DMS79 (cell line): ENCODE measurements at regions not wholly inside any gene's neighbourhood (a gene's known extent, or its start where the extent isn't known, plus 50 kb on each side); places are given as distances from the start of the nearest gene placed in this dataset.
A peak's percentile ranks its signal among the peaks of the same experiment; 100 is the strongest.

Experiments
- DNase-seq: peaks from one replicate; lab custom pipeline; 2025; lab: John Stamatoyannopoulos, UW

- no peak for DNase-seq
Measured at GRCh38 chr6:8749465-8749864, 314.1 kb upstream of the SLC35B3 start.

DNA sequence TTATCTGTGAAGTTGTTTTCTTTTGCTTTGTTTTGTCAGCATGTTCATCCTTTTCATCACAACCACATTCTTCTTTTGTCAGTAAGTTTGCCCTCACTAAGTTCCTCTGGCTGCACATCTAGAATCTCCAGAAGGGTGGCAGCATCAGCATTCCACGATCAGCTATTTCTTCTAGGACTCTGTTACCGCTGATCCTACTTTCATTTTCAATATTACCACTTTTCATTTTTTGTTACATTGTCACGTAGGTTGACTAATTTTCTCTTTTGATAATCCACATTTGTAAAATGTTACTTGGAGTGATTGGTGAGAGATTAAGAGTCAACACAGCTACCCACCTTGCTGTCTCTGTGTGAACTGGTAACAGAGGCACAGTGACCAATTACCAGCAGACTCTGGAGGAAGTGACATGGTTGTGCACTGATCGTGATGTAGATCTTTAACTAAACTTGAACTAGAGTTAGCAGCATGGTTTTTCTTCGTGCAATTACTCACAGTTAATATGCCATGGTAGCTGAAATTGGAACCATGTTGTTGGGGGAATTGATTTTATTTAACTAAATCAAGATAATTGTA, 307.9 kb upstream of the SLC35B3 start:
- DNase-seq = no peak

- no peak for DNase-seq
Measured at GRCh38 chr6:8739454-8739853, 304.1 kb upstream of the SLC35B3 start.

DNA sequence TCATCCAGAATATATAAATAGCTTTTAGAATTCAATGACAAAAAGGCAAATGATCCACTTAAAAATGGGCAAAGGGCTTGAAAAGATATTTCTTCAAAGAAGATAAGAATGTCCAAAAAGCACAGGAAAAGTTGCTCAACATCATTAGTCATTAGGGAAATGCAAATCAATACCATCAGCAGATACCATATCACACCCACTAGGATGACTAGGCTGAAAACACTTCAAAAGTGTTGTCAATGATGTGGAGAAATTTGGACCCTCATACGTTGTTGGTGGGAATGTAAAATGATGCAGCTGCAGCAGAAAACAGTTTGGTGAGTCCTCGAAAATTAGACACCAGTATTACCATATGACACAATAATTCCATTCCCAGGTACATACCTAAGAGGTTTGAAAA, 303.6 kb upstream of the SLC35B3 start:
- no peak for DNase-seq

GRCh38 chr6:8736156-8736895, 301.0 kb upstream of the SLC35B3 start:
- no peak for DNase-seq

GRCh38 chr6:8733879-8734278, 298.5 kb upstream of the SLC35B3 start:
- no peak for DNase-seq

GRCh38 chr6:8731874-8732273, 296.5 kb upstream of the SLC35B3 start:
- no peak for DNase-seq

DNA sequence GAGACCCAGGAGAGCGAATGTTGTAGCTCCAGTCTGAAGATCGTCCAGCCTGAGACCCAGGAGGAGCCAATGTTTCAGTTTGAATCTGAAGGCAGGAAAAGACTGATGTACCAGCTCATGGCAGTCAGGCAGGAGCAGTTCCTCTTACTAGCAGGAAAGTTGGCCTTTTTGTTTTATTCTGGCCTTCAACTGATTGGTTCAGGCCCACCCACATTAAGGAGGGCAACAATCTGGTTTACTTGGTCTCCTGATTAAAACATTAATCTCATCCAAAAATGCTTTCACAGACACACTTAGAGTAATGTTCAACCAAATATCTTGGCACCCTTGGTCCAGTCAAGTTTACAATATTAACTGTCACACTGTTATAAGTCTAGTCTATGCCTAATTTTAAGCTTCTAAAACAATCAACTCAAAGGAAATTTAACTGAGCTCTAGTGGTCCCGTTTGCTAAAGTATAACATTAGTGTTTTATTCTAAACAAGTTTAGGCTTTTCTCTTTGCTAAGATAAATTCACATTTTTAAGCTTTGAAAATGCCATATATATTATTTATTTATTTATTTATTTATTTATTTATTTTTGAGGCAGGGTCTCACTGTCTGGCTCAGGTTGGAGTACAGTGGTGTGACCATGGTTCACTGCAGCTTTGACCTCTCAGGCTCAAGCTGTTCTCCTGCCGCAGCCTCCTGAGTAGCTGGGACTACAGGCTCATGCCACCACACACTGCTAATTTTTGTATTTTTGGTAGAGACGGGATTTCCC, 275.5 kb upstream of the SLC35B3 start:
- DNase-seq = no peak

DNA sequence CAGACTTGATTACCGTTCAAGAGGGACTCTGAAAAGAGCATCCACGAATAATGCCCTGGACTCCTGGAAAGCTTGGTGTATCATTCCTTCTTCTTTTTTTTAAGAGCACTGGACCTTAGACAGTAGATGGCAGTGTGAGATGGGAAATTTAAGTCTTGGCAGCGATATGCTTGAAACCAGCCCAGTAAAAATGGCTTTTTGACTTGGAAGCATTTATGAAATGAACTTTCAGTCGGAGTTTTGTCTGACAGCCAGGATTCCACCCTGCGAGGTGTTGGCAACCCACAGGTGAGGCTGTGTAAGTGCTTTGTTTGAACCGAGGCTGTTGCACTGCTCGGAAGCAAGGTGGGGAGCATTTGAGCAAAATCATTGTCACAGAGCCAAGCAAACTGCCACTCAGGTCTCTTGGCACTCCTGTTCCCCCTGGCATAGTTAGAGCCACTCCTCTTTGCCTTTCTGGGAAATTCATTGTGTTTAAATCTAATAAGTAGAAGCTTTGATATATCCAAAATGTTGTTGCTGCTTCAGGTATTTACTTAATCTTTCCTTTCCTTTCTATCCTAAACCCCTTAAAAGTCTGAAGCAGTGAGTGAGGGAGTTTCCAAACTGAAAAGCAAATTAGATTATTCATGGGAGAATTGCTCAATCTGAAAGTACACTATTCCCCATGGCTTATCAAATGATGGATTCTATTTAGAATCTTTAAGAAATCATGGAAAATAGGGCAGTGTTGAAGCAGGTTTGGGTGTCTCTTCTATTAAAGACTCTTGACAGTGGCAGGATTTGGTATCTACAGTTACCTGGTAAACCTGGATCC, 272.8 kb upstream of the SLC35B3 start:
- DNase-seq = peak; percentile 49

DNA sequence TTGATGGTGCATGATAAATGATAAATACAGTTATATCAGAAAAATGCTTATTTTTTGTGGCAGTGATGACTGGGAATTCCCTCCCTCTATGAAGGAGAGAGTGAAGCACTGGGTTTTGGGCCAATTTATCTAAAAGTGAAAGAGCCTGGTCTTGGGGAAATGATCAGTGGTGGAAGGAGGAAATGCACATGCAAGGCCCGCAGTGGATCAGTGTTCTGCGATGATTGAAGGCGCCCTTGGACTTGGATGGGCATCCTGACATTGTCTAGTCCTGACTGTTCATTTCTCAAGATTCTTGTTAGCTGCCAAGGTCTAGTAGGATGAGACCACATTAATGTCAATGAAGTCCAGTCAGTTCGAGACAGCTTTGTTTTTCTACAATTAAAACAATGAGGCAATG, 272.0 kb upstream of the SLC35B3 start:
- DNase-seq = no peak

DNA sequence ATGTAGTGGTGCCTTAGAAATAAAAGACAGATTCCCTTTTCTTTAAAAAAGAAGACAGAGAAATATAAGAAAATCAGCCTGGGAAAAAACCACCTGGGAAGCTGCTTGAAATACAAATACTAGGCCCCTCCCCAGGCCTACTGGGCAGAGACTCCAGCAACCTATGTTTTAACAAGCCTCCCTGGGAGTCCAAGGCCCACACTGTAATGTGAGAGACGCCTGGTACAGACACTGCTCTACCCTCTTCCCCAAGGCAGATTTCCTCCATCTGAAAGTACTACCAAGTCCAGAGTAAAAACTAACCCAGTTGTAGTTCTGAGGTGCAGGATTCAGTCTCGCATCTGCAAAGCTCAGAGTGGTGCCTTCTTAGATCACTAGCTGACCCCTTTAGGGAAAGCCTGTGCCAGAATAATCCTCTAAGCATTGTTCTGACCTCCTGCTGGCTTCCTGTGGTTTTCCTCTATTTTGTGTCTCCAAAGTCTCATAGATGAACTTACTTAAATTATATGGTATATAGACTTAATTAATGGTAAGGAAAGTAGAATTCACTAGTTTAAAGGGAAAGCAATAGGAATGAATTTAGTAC, 270.2 kb upstream of the SLC35B3 start:
- no peak for DNase-seq

DNA sequence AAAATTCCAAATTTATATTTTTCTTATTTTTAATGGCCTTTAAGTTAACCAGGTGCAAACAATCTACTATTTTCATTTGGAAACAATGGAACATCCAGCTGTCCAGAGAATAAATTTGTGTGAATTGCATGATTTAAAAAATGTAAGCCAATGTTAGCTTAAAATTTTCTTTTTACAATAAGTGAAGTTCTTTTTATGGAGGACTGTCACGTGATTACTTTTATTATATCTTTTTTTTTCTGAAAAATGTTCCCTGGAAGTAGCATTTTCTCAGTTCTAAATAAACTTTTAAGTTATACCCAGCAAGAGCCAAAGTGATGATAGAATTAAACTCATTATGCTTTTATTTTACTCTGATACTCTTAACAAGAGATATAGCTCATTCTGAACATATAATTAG, 267.7 kb upstream of the SLC35B3 start:
- DNase-seq = no peak

DNA sequence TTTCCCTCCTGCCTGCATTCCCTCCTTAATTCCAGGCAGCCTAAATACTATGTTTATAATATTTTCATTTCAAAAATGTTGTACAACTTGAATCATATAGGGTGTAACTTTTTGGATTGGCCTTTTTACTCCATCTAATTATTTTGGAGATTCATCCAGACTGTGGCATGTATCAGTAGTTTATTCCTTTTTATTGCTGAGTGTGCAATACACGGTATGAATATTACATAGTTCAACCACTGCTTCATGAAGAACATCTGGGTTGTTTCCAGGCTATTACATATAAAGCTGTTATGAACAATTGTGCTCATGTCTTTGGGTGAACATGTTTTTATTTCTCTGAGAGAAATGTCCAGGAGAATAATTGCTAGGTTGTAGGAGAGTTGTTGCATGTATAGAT, 253.5 kb upstream of the SLC35B3 start:
- DNase-seq = no peak

- DNase-seq = no peak
Measured at GRCh38 chr6:8686077-8686476, 250.7 kb upstream of the SLC35B3 start.

DNA sequence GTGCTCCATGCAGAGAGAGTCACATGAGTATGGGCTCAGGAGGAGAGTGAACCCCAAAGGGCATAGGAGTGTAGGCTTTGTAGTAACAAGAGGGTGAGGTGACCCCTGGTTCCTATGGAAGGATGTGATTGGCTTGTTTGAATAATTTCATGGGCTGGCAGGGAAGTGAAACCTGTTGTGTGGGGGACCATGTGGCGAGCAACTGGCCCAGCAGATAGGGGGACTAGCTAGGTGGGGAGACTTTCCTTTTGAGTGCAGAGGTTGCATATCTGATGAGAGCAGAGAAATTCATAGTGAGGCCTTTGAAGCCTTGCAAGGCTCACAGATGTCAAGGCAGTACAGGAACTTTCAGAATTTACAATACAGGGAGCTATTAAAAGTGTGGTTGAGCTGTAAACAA, 247.9 kb upstream of the SLC35B3 start:
- no peak for DNase-seq

GRCh38 chr6:8679823-8680222, 244.5 kb upstream of the SLC35B3 start:
- no peak for DNase-seq

GRCh38 chr6:8678466-8678865, 243.1 kb upstream of the SLC35B3 start:
- no peak for DNase-seq

GRCh38 chr6:8674126-8674525, 238.8 kb upstream of the SLC35B3 start:
- no peak for DNase-seq

GRCh38 chr6:8672882-8673281, 237.5 kb upstream of the SLC35B3 start:
- DNase-seq = no peak

- DNase-seq = no peak
Measured at GRCh38 chr6:8670792-8671191, 235.4 kb upstream of the SLC35B3 start.

DNA sequence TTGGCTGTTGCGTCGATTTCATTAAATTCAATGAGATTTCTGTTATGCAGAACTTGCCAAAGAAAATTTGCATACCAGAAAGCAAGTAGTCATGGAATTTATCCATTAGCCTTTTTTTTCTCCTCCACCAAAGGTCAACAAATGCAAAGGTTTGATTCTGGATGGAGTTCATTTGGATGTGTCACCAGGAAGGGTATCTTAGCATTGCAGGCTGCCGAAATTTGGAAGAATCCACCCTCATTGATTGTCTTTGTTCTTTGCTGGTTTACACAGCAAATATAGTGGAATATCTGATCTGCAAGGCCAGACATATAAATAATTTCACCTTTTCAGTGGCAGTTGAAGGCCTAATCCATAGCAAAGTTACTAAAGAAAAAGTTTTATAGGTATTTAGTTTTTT, 229.4 kb upstream of the SLC35B3 start:
- DNase-seq = no peak

GRCh38 chr6:8664070-8664469, 228.7 kb upstream of the SLC35B3 start:
- no peak for DNase-seq
